SK-N-SH (cell line): ENCODE measurements at regions not wholly inside any gene's neighbourhood (a gene's known extent, or its start where the extent isn't known, plus 50 kb on each side); places are given as distances from the start of the nearest gene placed in this dataset.

Experiments
- EZH2phosphoT487 ChIP-seq: fragments of 200-600 bp; sonication (generic); IDR thresholded peaks from 2 replicates; pipeline ENCODE4 v1.6.1; 2017; ENCODE audit warnings: low read depth, mixed run types, mild to moderate bottlenecking, antibody characterized with exemption, moderate library complexity, borderline replicate concordance
- JUND ChIP-seq: IDR thresholded peaks from 2 replicates; pipeline ENCODE4 v1.4.0; 2012
- RFX5 ChIP-seq: IDR thresholded peaks from 2 replicates; pipeline ENCODE4 v1.6.1; 2012; ENCODE audit warnings: mild to moderate bottlenecking, improper control_type of control experiment, low read length
- TEAD4 ChIP-seq: IDR thresholded peaks from 2 replicates; pipeline ENCODE4 v1.4.0; 2012; ENCODE audit warnings: mild to moderate bottlenecking, borderline replicate concordance; ENCODE audit not compliant: insufficient read depth
- TF ChIP-seq, protein P1 (sequence below): fragments of 200-600 bp; sonication (generic); IDR thresholded peaks from 2 replicates; pipeline ENCODE4 v1.6.1; 2017; ENCODE audit warnings: antibody characterized with exemption, mild to moderate bottlenecking, moderate library complexity

DNA sequence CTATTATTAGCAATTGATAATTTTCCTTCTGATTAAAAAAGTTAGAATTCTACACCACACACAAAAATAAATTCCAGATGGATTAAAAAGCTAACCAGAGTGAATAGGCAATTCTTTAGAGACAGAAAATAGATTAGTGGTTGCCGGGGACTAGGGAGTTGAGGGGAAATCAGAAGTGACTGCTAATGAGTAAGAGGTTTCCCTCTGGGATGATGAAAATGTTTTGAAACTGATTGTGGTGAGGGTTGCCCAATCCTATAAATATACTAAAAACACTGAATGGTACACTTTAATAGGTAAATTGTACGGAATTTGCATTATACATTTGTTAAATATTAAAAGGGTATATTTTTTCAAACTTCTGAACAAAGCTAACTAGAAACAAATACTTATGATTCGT lies 214.9 kb downstream of the GPAM start:
- no peak for TF ChIP-seq RFX5
- TF ChIP-seq, protein P1, sequence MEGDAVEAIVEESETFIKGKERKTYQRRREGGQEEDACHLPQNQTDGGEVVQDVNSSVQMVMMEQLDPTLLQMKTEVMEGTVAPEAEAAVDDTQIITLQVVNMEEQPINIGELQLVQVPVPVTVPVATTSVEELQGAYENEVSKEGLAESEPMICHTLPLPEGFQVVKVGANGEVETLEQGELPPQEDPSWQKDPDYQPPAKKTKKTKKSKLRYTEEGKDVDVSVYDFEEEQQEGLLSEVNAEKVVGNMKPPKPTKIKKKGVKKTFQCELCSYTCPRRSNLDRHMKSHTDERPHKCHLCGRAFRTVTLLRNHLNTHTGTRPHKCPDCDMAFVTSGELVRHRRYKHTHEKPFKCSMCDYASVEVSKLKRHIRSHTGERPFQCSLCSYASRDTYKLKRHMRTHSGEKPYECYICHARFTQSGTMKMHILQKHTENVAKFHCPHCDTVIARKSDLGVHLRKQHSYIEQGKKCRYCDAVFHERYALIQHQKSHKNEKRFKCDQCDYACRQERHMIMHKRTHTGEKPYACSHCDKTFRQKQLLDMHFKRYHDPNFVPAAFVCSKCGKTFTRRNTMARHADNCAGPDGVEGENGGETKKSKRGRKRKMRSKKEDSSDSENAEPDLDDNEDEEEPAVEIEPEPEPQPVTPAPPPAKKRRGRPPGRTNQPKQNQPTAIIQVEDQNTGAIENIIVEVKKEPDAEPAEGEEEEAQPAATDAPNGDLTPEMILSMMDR, result no peak
- no peak for TF ChIP-seq TEAD4
- TF ChIP-seq JUND, result no peak
- TF ChIP-seq EZH2phosphoT487, result no peak
